Cerebellar nuclear complex (tissue), 1 donor: ENCODE measurements at regions not wholly inside any gene's neighbourhood (a gene's known extent, or its start where the extent isn't known, plus 50 kb on each side); places are given as distances from the start of the nearest gene placed in this dataset.

Source experiments
- DNase-seq, 2 experiments: peaks; one replicate each; lab custom pipeline; 2025; lab: John Stamatoyannopoulos, UW

- no peak for DNase-seq
Observed at GRCh38 chr10:128927497-128928161, 539.4 kb upstream of the MGMT start.

GRCh38 chr10:128928231-128928836 is 538.7 kb upstream of the MGMT start:
- DNase-seq = no peak

GRCh38 chr10:128929131-128929530 is 537.9 kb upstream of the MGMT start:
- no peak for DNase-seq

DNA sequence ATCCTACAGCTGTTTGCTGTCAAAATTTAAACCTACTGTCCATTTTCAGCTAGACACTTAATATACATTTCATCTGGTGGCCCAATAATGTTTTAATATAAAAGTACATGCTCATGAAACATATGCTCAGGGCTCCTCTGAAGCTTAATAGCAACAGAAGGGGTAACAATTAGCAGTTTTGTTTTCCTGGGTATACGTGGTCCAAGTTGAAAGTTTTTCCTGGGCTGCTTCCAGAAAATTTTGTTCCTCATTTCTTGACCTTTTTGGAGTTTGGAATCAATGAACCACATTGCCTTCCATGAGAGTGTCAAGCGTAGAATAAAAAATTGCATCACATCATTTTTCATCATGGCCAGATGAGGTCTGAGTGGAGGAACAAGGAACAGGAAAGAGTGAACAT is 537.3 kb upstream of the MGMT start:
- DNase-seq = no peak

GRCh38 chr10:128930515-128930914 is 536.5 kb upstream of the MGMT start:
- no peak for DNase-seq

- DNase-seq = no peak
Observed at GRCh38 chr10:128932071-128932820, 534.8 kb upstream of the MGMT start.

DNA sequence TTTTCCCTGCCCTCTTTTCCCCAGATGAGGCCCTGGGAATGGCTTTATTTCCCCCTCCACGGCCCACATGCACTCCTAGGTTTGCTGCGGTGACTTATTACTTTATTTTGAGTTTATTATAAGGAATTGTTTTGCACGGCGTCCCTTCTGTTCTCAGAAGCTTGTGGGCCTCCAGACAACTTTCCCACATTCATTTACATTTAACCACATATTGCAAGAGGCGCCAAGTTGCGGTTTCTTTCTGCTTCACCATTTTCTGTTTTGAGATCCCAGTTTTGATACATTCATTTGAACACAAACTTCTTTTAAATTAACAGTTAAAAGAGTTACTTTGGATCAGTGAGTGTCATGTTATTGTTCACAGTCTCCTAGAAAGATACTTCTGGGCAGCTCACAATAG is 532.5 kb upstream of the MGMT start:
- no peak for DNase-seq

- no peak for DNase-seq
Observed at GRCh38 chr10:128936392-128936791, 530.6 kb upstream of the MGMT start.

- no peak for DNase-seq
Observed at GRCh38 chr10:128938558-128938957, 528.5 kb upstream of the MGMT start.

- DNase-seq = no peak
Observed at GRCh38 chr10:128940081-128940480, 527.0 kb upstream of the MGMT start.

- DNase-seq = no peak
Observed at GRCh38 chr10:128943111-128943510, 523.9 kb upstream of the MGMT start.

DNA sequence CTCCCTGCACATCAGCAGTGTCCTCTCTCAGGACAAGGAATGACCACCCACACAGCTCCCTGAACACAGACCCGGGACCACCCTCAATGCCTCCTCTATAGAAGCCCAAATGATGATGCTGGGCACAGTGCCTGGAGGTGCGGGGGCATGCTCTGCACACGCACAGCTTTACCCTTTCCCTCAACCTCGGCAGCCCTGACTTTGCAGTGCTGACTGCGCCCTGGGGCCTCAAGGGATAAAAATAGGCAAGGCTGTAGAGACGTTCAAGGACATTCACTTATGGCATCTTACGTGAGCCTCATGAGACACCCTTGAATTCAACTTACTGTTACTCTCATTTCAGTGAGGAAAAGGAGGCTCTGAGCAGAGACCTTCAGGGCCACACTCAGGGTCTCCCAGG is 521.6 kb upstream of the MGMT start:
- DNase-seq = no peak

DNA sequence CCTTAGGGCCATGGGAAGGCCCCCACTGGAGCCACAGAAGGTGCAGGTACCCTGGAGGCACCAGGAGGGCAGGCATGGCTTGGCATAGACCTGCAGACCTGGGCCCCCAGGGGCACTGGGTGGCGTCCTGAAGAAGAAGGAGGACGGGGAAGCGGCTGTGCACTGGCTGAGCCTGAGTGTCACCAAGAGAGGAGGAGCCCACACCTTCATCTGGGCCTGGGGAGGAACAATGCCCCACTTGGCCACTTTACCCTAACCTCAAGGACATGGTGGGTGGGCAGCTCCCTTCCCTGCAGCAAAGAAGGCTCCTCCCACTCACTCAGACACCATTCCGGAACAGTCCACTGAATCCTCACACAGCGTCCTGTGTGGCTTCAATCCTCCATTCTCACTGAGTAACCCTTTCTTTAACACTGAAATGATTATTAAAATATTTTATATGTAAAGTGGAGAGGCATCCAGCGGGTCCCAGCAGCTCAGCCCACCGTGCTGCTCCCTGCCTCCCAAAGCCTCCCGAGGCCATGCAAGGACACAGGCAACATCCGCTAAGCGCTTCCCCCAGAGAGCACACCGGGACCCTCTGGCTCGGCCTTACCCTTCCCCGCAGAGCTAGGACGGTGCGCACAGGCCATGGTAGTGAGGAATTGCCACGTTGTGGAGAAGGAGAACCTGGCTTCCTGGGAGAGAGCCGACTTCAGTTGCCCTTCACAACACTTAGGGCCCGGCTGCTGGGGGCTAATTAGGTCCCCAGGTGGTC is 516.7 kb upstream of the MGMT start:
- DNase-seq = no peak

- no peak for DNase-seq
Observed at GRCh38 chr10:128950916-128951275, 516.1 kb upstream of the MGMT start.

DNA sequence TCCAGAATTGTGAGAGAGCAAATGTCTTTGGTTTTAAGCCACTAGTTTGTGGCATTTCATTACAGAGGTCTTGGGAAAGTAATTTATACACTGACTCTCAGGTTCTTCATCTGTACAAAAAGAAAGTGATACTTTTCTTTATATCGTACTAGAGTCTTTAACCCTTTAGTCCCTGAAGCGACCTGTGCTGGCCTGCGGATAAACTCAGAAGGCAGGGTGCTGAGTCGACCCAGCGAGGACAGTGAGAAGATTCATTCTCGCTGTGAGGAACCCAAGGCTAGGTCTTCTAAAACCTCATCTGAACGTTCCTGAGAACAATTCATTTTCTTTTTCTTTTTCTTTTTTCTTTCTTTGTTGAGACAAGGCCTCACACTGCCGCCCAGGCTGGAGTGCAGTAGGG is 514.2 kb upstream of the MGMT start:
- DNase-seq = no peak

DNA sequence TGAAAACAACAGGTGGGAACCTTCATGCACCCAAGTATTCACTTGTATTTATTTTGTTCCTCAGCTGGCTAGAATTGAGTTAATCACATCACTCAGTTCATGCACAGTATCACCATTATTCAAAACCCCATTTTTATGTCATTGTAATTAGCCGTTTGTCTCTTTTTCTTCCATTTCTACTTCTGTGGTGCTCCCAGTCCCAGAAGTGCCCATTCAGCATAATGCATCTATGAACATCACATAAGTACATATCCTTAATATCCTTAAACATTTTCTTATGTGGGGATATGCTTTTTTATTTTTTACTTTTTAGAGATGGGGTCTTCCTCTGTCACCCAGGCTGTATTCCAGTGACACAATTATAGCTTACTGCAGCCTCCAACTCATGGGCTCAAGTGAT is 510.9 kb upstream of the MGMT start:
- no peak for DNase-seq

- no peak for DNase-seq
Observed at GRCh38 chr10:128957221-128957620, 509.8 kb upstream of the MGMT start.

- no peak for DNase-seq
Observed at GRCh38 chr10:128958834-128959690, 508.0 kb upstream of the MGMT start.

- DNase-seq = no peak
Observed at GRCh38 chr10:128959746-128960145, 507.3 kb upstream of the MGMT start.

DNA sequence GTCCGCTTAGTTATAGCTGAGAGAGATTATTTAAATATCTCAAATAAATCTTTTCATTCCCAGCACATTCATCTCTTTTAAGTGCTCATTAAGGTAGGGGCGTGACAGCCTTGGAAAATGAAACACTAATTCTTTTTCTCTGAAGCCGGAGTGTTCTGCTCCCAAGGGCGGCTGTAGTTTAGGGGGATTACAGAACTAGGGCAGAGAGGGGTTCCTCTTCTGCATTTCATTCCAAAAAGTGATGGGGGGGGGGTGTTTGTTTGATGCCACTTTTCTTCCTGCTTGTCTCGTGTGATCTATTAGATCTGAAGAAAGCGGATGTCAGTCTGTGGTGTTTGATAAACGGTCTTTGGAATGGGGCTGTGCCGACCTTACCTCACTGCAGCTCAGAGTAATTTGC is 506.5 kb upstream of the MGMT start:
- no peak for DNase-seq

- DNase-seq = no peak
Observed at GRCh38 chr10:128962182-128962581, 504.9 kb upstream of the MGMT start.
